ENCODE measurements at regions not wholly inside any gene's neighbourhood (a gene's known extent, or its start where the extent isn't known, plus 50 kb on each side); places are given as distances from the start of the nearest gene placed in this dataset.
"Not testable (repeated sequence)": the region's sequence is repeated elsewhere in the genome, so short reads cannot be mapped to it uniquely, and the experiment has no call there.

DNA sequence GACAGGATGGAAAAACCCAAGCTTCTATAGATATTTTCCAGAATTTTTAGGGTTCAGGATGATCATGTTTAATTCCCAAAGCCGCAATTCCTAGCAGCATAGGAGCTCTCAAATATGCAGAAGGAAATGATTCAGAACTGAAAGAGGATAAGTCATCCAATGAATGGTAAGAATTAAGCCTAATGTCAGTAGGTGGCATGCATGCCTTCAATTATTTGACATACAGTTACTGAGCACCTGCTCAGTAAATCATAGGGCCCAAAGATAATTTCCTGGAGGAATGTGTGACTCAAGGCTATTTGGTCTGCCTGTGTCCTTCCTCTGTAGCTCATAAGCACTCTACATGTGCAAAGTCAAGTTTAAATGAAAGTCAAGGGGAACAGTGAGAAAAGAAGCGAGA lies 116.8 kb upstream of the SLC38A4 start:
- DNase-seq (ENCODE audit: low read depth in 4 of 4, low spot score in 2 of 4), result no peak

DNA sequence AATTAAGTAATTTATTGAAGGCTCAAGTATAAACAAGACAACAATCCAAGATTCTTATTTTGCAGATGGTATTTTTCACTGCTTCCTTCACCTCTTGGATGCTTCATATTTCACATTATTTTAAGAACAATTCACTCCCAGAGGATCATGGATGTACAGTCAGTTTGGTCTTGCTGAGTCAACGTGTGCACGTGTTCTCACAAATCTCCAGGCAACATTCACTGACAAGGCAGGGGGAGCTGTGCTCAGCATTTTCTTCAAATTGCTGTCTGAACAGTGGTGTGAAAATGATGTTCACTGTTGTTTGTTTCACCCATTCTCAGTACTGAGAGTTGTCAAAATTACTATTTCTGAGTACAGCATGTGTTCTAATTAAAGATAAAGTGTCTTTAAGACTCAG lies 118.3 kb upstream of the SLC38A4 start:
- DNase-seq (ENCODE audit: low read depth in 4 of 4, low spot score in 2 of 4), result peak in 2 of 4 donors; percentile 19 to 34

DNA sequence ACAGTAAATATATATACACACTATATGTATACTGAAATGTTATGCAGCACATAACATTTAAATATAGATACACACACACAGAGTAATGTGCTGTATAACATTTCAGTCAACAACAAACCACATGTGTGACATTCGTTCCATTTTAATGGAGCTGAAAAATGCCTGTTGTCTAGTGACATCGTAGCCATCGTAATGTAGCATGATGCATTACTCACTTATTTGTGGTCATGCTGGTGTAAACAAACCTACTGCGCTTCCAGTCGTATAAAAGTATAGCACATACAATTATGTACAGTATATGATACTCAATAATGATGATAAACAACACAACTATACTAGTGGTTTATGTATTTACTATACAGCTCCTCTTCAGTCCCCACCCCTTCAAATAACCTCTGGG lies 119.0 kb upstream of the SLC38A4 start:
- DNase-seq (ENCODE audit: low read depth in 4 of 4, low spot score in 2 of 4), result no peak

DNA sequence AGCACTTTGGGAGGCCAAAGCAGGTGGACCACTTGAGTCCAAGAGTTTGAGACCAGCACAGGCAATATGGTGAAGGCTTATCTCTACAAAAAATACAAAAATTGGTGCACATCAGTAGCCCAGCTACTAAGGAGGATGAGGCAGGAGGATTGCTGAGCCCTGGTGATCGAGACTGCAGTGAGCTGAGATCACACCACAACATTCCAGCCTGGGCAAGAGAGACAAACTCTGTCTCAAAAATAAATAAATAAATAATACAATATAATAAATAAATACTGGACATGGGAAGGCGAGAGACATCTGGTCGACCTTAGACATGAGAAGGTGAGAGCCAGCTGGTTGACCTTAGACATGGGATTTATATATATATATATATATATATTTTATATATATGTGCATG lies 119.8 kb upstream of the SLC38A4 start:
- no peak for DNase-seq (ENCODE audit: low read depth in 4 of 4, low spot score in 2 of 4)

DNA sequence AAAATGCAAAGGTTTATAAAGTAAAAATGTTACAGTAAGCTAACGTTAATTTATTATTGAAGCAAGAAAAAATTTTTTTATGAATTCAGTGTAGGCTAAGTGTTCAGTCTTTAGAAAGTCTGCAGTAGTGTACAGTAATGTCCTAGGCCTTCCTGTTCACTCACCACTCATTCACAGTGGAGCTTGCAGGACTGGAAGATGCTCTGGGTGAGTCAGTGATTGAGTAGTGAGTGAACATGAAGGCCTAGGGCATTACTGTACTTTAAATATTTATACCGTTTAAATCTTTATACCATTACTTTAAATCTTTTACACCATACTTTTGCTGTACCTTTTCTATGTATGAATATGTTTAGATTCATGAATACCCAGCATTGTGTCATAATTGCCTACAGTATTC lies 120.3 kb upstream of the SLC38A4 start:
- DNase-seq (ENCODE audit: low read depth in 4 of 4, low spot score in 2 of 4), result no peak

DNA sequence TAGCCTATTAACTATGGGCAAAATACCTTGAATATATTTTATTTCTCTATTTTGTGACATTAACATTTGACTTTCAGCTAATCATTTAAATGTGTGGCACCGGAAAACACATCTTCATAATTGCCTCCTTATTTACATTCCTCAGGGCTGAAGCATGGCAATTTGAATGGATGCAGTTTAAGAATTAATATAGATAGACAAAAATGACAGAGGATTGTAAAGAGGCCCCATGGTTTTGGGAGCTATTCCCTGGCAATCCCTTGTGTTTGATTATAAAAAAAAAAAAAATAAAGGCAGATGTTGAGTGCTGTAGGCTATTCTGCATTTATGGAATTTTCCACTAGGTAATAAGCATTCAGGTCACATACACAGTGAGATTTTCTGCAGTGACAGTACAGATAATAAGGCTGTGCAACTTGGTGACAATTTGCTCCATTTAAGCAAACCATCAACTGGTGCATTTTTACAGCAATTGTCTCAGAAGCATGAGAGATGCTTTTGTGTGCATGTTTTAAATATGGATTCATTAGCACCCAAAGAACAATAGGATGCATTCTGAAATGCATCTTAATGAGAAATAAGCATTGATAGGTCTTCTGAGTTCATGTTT lies 123.2 kb upstream of the SLC38A4 start:
- DNase-seq (ENCODE audit: low read depth in 4 of 4, low spot score in 2 of 4), result no peak

DNA sequence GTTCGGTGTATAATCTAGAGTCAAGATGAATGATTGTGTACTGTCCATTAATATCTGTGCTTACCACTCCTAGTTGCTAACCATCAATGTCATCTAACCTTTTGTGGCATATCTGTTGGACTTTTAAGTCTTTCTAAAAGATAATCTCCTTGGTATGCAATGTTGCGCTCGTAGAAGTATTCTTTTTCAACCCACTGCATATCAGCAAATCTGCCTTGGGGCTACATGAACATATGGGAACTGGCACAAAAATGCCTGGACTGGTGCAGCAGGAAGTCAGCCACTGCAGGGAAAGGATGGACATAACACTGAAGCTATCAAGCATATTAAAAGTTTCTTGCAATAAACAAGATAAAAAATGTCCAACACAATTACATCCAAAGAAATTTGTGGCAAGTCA lies 124.3 kb upstream of the SLC38A4 start:
- no peak for DNase-seq (ENCODE audit: low read depth in 4 of 4, low spot score in 2 of 4)

DNA sequence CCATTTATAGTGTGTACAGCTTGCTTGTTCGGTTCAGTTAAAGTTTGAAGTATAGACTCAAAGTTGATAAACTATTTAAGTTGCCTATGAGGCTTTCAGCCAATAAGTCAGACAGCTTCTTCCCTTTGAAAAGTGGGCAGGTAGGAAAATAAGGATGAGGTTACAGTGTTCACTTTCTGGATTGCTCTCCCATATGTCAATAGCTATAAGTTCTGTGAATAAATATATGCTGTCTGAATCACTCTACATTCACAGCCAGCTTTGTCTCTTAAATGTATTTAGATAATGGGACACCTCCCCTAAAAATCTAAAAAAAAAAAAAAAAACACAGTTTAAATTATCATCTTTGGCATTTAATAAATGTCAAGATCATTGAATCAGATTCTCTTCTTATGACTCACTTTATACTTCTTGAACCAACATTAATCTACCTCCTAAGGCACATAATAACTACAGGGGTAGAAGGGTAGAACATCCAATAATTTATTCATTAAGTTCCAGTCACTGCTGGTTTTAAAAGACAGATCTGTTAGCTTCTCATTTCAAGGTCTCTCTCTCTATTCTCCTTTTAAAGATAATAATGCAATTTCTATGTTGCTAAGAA lies 126.4 kb upstream of the PCED1B start:
- DNase-seq (ENCODE audit: low read depth in 4 of 4, low spot score in 2 of 4), result no peak

DNA sequence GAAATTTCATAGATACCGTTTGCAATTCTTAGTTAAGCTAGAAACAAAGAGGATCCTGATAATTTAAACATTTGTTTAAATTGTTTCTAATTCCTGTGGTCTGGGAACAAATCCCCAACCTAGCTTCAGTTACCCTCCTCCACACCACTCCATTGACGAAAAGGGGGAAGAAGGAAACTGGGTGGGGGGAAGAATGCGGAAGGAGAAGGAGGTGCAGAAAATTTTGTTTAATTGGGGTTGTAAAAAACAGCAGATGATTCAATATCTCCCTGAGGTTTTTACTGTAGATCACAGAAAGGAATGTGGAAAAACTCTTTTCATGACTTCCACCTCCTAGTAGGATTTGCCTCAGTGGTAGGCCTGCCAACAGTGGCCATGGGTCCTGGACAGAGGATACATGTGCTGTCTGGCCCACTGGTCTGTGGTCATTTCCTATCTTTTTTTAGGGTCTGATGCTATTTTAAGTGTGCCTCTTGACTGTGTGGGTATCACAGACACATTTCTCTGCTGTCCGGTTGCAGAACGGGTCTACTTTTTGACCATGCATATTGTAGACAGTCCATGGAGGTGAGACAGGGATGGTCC lies 122.9 kb upstream of the PCED1B start:
- DNase-seq (ENCODE audit: low read depth in 4 of 4, low spot score in 2 of 4), result no peak

DNA sequence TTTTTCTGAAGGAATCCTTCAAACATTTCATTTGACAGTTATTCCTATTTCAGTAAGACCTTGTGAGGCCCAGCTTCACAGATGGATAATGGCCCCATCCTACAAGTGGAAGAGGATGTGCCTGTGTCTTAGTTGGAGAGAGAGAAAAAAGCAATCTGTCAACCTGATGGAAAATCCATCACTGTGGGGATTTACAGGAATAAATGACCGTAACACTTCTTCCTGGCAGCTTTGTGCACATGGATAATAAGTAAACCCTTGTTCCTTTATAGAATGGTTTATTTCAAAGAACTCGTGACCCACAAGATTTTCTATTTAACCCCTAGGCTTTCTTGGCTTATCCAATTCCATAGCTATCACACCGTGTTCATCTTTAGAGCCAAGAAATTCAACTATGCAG lies 121.4 kb upstream of the PCED1B start:
- DNase-seq (ENCODE audit: low read depth in 4 of 4, low spot score in 2 of 4), result no peak

DNA sequence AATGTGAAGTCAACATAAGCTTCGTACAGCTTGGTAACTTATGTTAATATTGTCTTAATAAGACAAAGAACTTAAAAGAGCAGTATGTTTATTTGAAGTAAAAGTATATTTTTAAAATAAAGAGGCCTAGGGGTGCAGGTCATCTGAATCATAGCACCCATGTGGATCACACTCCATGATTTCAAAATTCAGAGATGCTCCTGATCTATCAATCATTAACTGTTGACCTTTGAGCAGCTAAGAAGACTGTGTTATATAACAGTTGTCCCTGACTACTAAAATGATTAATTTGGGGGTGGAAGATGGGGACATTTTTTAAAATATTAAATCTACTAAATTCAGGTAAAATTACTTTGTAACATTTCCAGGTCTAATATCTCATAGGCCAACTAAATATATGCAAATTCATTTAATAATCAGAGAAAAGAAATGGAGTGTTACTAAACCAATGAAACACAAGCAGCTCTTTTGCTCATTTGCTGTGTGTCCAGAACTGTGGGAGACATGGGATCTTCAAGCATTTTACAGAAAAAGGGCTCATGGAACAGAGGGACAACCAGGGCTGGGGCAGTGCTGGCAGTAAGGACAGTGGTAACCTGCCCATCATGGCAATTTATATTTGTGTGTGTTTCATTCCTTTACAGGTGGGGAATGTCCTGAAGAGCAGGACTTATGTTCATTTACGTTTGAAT lies 120.7 kb upstream of the PCED1B start:
- no peak for DNase-seq (ENCODE audit: low read depth in 4 of 4, low spot score in 2 of 4)

DNA sequence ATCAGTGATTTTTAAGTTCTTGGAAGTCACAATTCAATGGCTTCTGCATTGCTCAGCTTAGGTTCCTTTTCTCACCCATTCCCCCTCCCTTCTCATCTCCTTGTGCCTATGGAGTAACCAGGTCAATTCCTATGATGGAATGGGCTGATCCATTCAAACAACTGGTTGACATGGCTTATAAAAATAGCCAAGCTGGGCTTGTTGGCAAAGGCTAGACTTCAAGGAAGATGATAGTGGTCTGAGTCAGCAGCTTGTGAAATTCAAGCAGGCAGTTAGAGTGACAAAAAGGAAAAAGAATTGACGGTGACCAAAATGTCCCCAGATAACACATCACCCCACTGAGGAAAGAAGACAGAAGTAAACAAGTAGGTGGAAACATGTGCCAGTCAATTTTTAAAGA lies 119.9 kb upstream of the PCED1B start:
- DNase-seq (ENCODE audit: low read depth in 4 of 4, low spot score in 2 of 4), result no peak

DNA sequence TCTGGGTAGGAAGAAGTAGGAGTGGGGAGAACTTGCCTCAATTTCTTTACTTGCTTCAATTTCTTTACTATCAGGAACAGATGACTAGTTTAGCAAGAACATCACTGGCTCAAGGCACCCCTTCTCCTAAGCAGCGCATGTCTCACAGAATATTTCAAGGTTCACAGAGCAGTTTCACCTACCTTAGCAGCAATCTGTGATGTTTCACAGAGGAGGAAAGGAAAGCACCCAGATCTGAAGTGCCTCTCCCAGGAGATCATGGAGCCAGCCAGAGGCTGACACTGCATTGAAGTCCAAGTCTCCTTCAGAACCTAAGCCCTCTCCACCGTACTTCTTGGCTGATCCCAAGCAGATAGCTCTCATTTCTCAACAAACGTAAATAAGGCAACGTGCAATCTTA lies 118.7 kb upstream of the PCED1B start:
- no peak for DNase-seq (ENCODE audit: low read depth in 4 of 4, low spot score in 2 of 4)

DNA sequence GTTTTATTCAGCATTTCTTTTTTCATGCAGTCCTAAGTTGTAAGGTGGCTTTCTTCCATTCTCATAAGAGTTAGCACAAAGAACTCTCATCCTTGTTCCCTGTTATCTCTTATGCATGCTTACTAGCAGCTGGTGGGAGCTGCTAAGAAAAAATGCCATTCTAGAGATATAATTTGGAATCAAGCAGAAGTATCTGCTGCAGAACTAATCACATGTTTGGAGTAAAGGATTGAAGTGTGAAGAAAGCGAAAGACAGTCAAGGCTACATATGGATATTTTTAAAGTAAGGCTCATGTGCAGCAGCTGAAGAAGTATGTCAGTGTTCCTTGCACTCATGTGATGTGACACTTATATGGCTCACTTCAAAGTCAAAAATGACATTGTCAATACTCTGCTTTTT lies 116.2 kb upstream of the PCED1B start:
- no peak for DNase-seq (ENCODE audit: low read depth in 4 of 4, low spot score in 2 of 4)

DNA sequence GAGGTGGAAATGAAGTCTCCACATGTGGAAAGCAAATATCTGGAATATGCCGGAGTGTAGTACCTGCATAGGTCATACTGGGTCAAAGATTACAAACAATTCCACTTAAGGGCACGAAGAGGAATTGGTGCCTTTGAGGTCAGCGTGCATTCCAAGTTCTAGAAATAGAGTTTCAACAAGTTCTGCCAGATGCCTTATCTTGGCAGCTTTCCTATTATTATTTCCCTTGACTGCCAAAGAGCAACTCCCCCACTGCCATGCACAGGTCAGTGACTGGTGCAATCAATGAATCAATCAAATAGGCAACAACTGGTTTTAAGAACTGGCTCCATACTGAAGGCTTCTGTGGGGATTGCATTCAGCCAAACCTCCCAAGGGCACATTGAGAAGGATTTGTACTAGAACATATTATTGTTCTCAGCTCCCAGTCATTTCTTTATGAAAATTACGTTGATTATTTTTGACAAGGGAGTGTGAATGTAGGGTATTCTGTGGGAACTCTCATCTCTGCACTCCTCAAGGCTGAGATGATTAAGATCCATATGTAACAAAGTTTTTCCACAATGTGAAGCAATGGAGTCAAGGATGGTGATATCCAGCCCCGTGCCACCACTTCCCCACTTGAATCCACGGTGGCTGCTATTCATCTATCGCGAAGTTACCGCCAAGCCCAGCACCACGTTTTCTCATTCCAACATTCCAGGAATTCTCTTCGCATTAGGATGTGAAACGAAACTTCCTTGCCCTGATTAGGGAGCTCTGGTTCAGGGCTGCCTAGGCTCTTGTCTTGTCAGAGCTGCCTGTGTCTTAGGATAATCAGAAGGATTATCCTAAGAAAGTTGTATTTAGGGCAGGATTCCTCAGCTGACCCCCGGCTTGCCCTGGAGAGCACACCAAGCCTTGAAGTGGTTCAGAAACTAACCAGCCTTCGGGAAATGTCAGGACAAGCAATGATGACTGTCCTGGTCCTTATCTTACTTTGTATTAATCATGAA lies 115.1 kb upstream of the PCED1B start:
- no peak for DNase-seq (ENCODE audit: low read depth in 4 of 4, low spot score in 2 of 4)

DNA sequence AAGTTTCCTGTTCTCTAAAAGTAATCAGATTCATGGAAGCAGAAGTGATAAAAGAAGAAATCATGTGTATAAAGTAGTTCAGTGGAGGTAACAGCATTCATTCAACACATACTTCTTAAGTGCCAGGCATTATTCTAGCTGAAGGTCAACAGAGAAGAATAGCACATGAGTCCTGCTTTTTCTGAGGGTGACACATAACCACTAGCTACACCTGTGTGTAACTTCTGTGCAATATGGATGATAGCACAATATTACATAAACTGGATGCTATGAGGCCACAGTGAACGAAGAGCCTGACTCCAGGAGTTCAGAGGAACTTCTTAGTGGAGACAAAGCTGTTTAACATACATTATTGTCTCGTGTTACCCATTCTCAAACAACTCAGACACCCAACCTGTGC lies 114.3 kb upstream of the PCED1B start:
- DNase-seq (ENCODE audit: low read depth in 4 of 4, low spot score in 2 of 4), result no peak

DNA sequence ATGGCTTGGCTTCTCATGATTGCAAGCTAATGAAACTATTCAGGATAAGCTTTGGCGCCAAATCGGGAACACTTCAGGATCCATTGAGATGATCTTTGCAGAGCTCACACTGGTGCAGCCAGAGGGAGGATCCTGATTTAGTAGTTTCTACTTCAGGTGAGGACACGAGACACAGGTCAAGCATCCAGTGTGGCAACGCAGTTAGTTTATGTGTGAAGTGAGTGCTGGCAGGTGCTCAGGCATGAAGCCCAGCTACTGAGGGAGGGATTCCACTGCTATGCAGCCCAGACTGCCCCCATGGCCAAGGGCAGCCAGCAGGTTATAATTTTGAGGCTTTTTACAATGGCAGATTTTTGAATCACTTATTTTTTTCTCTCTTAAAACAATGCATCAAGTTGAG lies 113.5 kb upstream of the PCED1B start:
- DNase-seq (ENCODE audit: low read depth in 4 of 4, low spot score in 2 of 4), result no peak

DNA sequence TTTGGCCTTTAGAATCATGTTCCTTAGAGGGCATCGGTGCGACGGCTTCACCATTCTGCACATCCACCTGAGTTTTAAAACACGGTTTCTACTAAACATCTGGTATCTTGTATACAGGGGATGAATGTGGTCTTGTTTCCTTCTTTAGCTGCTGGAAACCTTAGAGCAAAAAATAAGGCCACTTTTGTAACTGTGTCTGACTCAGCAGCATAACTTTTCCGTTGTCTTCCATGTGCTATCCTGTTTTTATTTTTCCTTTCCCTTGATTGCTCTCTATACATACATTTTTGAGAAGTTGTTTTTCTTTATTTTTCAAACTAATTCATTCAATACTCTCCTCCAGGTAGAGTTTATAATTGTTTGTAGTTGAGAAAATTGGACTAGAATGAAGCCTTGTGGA lies 108.8 kb upstream of the PCED1B start:
- DNase-seq (ENCODE audit: low read depth in 4 of 4, low spot score in 2 of 4), result no peak

DNA sequence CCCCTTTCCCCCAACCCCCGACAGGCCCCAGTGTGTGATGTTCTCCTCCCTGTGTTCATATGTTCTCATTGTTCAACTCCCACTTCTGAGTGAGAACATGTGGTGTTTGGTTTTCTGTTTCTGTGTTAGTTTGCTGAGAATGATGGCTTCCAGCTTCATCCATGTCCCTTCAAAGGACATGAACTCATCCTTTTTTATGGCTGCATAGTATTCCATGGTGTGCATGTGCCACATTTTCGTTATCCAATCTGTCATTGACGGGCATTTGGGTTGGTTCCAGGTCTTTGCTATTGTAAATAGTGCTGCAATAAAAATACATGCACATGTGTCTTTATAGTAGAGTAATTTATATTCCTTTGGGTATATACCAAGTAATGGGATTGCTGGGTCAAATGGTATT lies 105.5 kb upstream of the PCED1B start:
- not testable (repeated sequence) for DNase-seq (ENCODE audit: low read depth in 4 of 4, low spot score in 2 of 4)

DNA sequence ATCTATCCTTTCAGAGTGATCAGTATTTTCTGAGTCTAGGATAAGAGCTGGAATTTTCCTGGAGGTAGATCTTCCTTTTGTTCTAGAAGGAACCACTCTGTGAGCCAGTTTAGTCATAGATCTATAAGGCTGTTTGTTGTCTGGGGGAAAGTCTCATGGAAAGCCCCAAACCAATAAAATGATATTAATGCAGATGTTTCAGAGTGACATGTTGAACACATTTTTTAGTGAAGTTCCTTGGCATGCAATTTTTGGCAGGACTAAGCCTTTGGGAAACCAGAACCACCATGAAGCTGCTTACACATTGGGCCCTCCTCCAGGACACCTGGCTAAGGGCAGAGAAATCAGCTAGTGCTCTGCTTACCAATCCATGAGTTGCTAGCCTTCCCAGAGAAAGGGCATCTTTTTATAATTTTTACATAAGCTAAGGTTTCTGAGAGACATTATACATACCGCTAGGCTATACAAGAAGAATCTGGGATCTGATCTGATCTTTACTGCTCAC lies 101.5 kb upstream of the PCED1B start:
- DNase-seq (ENCODE audit: low read depth in 4 of 4, low spot score in 2 of 4), result no peak

DNA sequence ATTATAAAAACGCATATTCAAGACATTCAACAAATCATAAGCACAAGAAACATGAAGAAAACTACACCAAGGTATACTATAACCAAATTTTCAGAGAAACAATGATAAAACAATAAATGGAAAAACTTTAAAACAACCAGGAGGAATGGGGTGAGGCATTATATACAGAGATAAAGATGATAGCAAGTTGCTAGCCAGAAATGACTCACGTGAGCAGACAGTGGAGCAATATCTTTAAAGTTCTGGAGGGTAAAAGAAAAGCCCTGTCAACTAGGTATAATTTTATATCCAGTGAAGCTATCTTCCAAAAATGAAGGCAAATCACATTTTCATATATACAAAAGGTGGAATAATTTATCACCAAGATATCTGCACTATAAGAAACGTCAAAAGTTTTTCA lies 97.8 kb upstream of the PCED1B start:
- DNase-seq (ENCODE audit: low read depth in 4 of 4, low spot score in 2 of 4), result no peak
